Colonic mucosa (tissue), 4 donors: ENCODE measurements at regions not wholly inside any gene's neighbourhood (a gene's known extent, or its start where the extent isn't known, plus 50 kb on each side); places are given as distances from the start of the nearest gene placed in this dataset.

Experiments used
- DNase-seq: peaks from one replicate; pipeline ENCODE4 v3.0.0-alpha.2; 2020
- H3K27ac ChIP-seq: fragments of 200-600 bp; one replicate; pipeline ENCODE4 v1.8.0; 2021
- H3K27me3 ChIP-seq: fragments of 200-600 bp; one replicate; pipeline ENCODE4 v1.8.0; 2021
- H3K36me3 ChIP-seq: fragments of 200-600 bp; one replicate; pipeline ENCODE4 v1.8.0; 2021
- H3K4me1 ChIP-seq: fragments of 200-600 bp; one replicate; pipeline ENCODE4 v1.8.0; 2021; ENCODE audit warnings: mild to moderate bottlenecking
- H3K4me3 ChIP-seq: fragments of 200-600 bp; one replicate; pipeline ENCODE4 v1.8.0; 2021
- H3K9ac ChIP-seq, 2 donors: one replicate each; pipeline ENCODE4 v1.7.0; 2013; ENCODE audit warnings: control low read depth in 2 of 2, low read depth in 2 of 2, low read length in 2 of 2
- H3K9me3 ChIP-seq: fragments of 200-600 bp; one replicate; pipeline ENCODE4 v1.8.0; 2021
- intact Hi-C: fragments of 100-400 bp; cut with DNase I; formaldehyde crosslinking; loops from one replicate; pipeline ENCODE4 v1.14.1; 2022
- TF ChIP-seq, protein P1 (sequence below): fragments of 200-600 bp; IDR thresholded peaks from one replicate; pipeline ENCODE4 v1.8.0; 2022; ENCODE audit warnings: antibody characterized with exemption, mild to moderate bottlenecking
- donor health status: healthy.
- donor health status: DM: no; HTN: no; CAD: no.
- donor health status: DM: no; HTN: no; CAD: no.

GRCh38 chr1:185551008-185551407, 183.2 kb upstream of the HMCN1 start:
- H3K9ac ChIP-seq = no peak overlapping the region
- no peak overlapping the region for H3K27ac ChIP-seq
- TF ChIP-seq, protein P1, sequence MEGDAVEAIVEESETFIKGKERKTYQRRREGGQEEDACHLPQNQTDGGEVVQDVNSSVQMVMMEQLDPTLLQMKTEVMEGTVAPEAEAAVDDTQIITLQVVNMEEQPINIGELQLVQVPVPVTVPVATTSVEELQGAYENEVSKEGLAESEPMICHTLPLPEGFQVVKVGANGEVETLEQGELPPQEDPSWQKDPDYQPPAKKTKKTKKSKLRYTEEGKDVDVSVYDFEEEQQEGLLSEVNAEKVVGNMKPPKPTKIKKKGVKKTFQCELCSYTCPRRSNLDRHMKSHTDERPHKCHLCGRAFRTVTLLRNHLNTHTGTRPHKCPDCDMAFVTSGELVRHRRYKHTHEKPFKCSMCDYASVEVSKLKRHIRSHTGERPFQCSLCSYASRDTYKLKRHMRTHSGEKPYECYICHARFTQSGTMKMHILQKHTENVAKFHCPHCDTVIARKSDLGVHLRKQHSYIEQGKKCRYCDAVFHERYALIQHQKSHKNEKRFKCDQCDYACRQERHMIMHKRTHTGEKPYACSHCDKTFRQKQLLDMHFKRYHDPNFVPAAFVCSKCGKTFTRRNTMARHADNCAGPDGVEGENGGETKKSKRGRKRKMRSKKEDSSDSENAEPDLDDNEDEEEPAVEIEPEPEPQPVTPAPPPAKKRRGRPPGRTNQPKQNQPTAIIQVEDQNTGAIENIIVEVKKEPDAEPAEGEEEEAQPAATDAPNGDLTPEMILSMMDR = no peak
- H3K9me3 ChIP-seq = no peaks in the 10 kb centered on the region
- no peak overlapping the region for H3K4me3 ChIP-seq
- DNase-seq = no peak
- intact Hi-C loops = no loop called here
- no peaks in the 10 kb centered on the region for H3K36me3 ChIP-seq
- H3K4me1 ChIP-seq = no peaks in the 10 kb centered on the region
- H3K27me3 ChIP-seq = no peaks in the 10 kb centered on the region

- no peak overlapping the region for H3K9ac ChIP-seq
- H3K27me3 ChIP-seq = no peaks in the 10 kb centered on the region
- no peaks in the 10 kb centered on the region for H3K36me3 ChIP-seq
- H3K4me1 ChIP-seq = no peaks in the 10 kb centered on the region
- intact Hi-C loops = no loop called here
- TF ChIP-seq, protein P1 = no peak
- no peak overlapping the region for H3K4me3 ChIP-seq
- DNase-seq = no peak
- H3K9me3 ChIP-seq = no peaks in the 10 kb centered on the region
- H3K27ac ChIP-seq = no peak overlapping the region
These were observed 184.3 kb upstream of the HMCN1 start for GRCh38 chr1:185549906-185550305.

GRCh38 chr1:185546029-185546428, 188.2 kb upstream of the HMCN1 start:
- intact Hi-C loops = no loop called here
- no peak for DNase-seq
- H3K27ac ChIP-seq = no peak overlapping the region
- no peaks in the 10 kb centered on the region for H3K36me3 ChIP-seq
- TF ChIP-seq, protein P1 = no peak
- H3K4me1 ChIP-seq = no peaks in the 10 kb centered on the region
- H3K27me3 ChIP-seq = no peaks in the 10 kb centered on the region
- H3K4me3 ChIP-seq = no peak overlapping the region
- H3K9me3 ChIP-seq = no peaks in the 10 kb centered on the region
- H3K9ac ChIP-seq = no peak overlapping the region

DNA sequence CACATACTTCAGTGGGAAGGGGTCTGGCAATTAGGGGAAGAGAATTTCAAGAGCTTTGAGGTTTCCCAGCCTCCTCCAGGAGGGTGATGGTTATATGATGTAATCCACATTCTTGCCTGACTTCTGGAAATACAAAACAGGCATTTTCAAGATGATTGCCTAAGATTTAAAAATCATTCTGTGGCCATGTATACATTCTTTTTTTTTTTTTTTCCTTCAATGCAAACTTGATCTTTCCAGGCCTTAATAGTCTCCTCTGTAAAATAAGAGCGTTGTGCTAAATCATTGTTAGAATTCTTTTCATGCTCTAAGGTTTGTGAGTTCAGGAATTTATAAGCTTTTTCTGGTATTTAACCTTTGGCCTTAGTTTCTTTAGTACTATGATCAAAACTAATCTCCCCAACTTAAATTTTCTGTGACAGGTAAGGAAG, 192.3 kb upstream of the HMCN1 start:
- no peaks in the 10 kb centered on the region for H3K27me3 ChIP-seq
- intact Hi-C loops = no loop called here
- H3K4me1 ChIP-seq = no peaks in the 10 kb centered on the region
- H3K36me3 ChIP-seq = no peaks in the 10 kb centered on the region
- H3K4me3 ChIP-seq = no peak overlapping the region
- no peak overlapping the region for H3K27ac ChIP-seq
- H3K9ac ChIP-seq = no peak overlapping the region
- DNase-seq = no peak
- TF ChIP-seq, protein P1 = no peak
- H3K9me3 ChIP-seq = no peaks in the 10 kb centered on the region

DNA sequence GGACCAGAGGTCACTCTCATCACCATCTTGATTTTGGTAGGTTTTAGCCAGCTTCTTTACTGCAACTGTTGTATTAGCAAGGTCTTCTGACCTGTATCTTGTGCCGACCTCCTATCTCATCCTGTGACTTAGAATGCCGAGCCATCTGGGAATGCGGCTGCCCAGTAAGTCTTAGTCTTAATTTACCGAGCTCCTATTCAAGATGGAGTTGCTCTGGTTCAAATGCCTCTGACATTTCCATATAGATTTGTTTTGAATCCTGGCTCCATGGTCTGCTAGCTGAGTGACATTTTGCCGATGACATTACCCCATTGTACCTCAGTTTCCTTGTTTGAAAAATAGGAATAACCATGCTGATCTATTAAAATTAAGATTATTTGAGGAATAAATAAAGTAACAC, 193.9 kb upstream of the HMCN1 start:
- TF ChIP-seq, protein P1 = no peak
- no peak overlapping the region for H3K9ac ChIP-seq
- no peak overlapping the region for H3K4me3 ChIP-seq
- no peaks in the 10 kb centered on the region for H3K36me3 ChIP-seq
- H3K27ac ChIP-seq = no peak overlapping the region
- H3K4me1 ChIP-seq = no peaks in the 10 kb centered on the region
- no peaks in the 10 kb centered on the region for H3K27me3 ChIP-seq
- no peak for DNase-seq
- intact Hi-C loops = no loop called here
- H3K9me3 ChIP-seq = no peaks in the 10 kb centered on the region
